ENCODE measurements at regions not wholly inside any gene's neighbourhood (a gene's known extent, or its start where the extent isn't known, plus 50 kb on each side); places are given as distances from the start of the nearest gene placed in this dataset.
"Not testable (repeated sequence)": the region's sequence is repeated elsewhere in the genome, so short reads cannot be mapped to it uniquely, and the experiment has no call there.

DNA sequence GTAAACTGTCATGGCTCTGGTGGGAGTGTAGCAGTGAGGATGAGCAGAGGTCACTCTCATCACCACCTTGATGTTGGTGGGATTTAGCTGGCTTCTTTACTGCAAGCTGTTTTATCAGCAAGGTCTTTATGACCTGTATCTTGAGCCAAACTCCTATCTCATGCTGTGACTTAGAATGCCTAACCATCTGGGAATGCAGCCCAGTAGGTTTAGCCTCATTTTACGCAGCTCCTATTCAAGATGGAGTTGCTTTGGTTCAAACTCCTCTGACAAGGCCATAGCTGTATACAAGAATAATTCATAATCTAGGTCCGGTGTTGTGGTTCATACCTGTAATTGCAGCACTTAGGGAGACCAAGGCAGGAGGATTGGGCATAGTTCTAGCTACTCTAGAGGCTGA is 85.1 kb downstream of the ARRDC3 start:
- no peaks in the 10 kb centered on the region for H3K36me3 Mint-ChIP-seq
- ATAC-seq (ENCODE audit: low read depth in 2 of 2) (no peak), DNase-seq (no peak)
- no peaks in the 10 kb centered on the region for H3K9me3 Mint-ChIP-seq
- peak overlapping the region in 2 of 6 donors; percentile 47 to 54 for H3K27ac Mint-ChIP-seq
- H3K4me1 Mint-ChIP-seq, result no peaks in the 10 kb centered on the region
- H3K27me3 Mint-ChIP-seq, result no peaks in the 10 kb centered on the region
- H3K4me3 Mint-ChIP-seq, result no peak overlapping the region

- no peak for DNase-seq
Measured at GRCh38 chr5:91296674-91297143, 86.4 kb downstream of the ARRDC3 start.

DNA sequence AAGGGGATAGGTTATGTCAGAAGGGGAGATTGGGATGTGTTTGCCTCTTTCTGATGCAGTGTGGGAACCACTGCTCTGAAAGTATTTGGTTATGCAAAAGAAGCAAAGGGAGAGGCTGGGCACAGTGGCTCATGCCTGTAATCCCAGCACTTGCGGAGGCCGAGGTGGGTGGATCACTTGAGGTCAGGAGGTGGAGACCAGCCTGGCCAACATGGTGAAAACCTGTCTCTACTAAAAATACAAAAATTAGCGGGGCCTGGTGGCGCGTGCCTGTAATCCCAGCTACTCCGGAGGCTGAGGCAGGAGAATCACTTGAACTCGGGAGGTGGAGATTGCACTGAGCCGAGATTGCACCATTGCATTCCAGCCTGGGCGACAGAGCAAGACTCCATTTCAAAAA is 87.0 kb downstream of the ARRDC3 start:
- H3K4me3 Mint-ChIP-seq; H3K9me3 Mint-ChIP-seq; H3K27me3 Mint-ChIP-seq; ATAC-seq (ENCODE audit: low read depth in 2 of 2); H3K27ac Mint-ChIP-seq; DNase-seq; H3K4me1 Mint-ChIP-seq; H3K36me3 Mint-ChIP-seq: not testable (repeated sequence)

More at GRCh38 chr5:91296674-91297143, 86.4 kb downstream of the ARRDC3 start:
- Mint-ChIP-seq H3K9me3 (no peaks in the 10 kb centered on the region), H3K36me3 (no peaks in the 10 kb centered on the region), H3K27me3 (no peaks in the 10 kb centered on the region), H3K4me3 (no peak overlapping the region), H3K4me1 (no peaks in the 10 kb centered on the region), H3K27ac (no peak overlapping the region)
- no peak for ATAC-seq (ENCODE audit: low read depth in 2 of 2)

GRCh38 chr5:91293131-91293530 is 90.0 kb downstream of the ARRDC3 start:
- no peaks in the 10 kb centered on the region for H3K9me3 Mint-ChIP-seq
- H3K36me3 Mint-ChIP-seq, result no peaks in the 10 kb centered on the region
- H3K4me1 Mint-ChIP-seq, result no peaks in the 10 kb centered on the region
- no peak overlapping the region for H3K27ac Mint-ChIP-seq
- no peak for DNase-seq
- H3K4me3 Mint-ChIP-seq, result no peak overlapping the region
- ATAC-seq (ENCODE audit: low read depth in 2 of 2), result no peak
- no peaks in the 10 kb centered on the region for H3K27me3 Mint-ChIP-seq

GRCh38 chr5:91291628-91292569 is 91.2 kb downstream of the ARRDC3 start:
- H3K4me3 Mint-ChIP-seq, result no peak overlapping the region
- no peaks in the 10 kb centered on the region for H3K9me3 Mint-ChIP-seq
- no peaks in the 10 kb centered on the region for H3K36me3 Mint-ChIP-seq
- no peak for ATAC-seq (ENCODE audit: low read depth in 2 of 2)
- no peak for DNase-seq
- H3K4me1 Mint-ChIP-seq, result no peaks in the 10 kb centered on the region
- H3K27ac Mint-ChIP-seq, result no peak overlapping the region
- no peaks in the 10 kb centered on the region for H3K27me3 Mint-ChIP-seq

GRCh38 chr5:91288118-91288916 is 94.8 kb downstream of the ARRDC3 start:
- peaks cover 1 to 13% (median 5%) of the 10 kb centered on the region in 7 donors for H3K9me3 Mint-ChIP-seq
- no peaks in the 10 kb centered on the region for H3K4me1 Mint-ChIP-seq
- H3K36me3 Mint-ChIP-seq, result peaks cover 0 to 7% of the 10 kb centered on the region in 2 donors
- ATAC-seq (ENCODE audit: low read depth in 2 of 2) (no peak), DNase-seq (no peak)
- no peaks in the 10 kb centered on the region for H3K27me3 Mint-ChIP-seq
- no peak overlapping the region for H3K4me3 Mint-ChIP-seq
- no peak overlapping the region for H3K27ac Mint-ChIP-seq

GRCh38 chr5:91285062-91285461 is 98.1 kb downstream of the ARRDC3 start:
- H3K27ac Mint-ChIP-seq; DNase-seq; H3K4me3 Mint-ChIP-seq; ATAC-seq (ENCODE audit: low read depth in 2 of 2); H3K27me3 Mint-ChIP-seq; H3K36me3 Mint-ChIP-seq: not testable (repeated sequence)
- Mint-ChIP-seq H3K9me3 (peaks cover 1 to 13% (median 5%) of the 10 kb centered on the region in 7 donors), H3K4me1 (peaks cover 7 to 12% (median 11%) of the 10 kb centered on the region in 3 donors)

DNA sequence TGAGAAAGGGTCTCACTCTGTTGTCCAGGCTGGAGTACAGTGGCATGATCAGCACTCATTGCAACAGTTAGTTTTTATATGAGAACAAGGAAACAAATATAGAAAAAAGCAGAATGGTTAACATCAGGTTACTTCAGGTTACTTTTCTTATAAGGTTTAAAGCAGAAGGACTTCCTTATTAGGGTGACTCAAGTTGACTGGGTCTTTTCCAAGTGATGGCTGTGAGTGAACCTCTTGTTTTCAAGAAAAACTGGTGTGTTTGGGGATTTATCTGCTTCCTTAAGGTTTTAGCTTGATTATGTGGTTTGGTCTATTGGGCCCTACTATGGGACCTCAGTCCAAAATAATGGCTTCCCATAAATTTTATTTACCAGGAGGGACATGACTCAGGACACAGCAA is 99.2 kb downstream of the ARRDC3 start:
- DNase-seq (no peak), ATAC-seq (ENCODE audit: low read depth in 2 of 2) (no peak)
- Mint-ChIP-seq H3K36me3 (peaks cover 0 to 7% of the 10 kb centered on the region in 2 donors), H3K4me3 (no peak overlapping the region), H3K27me3 (no peaks in the 10 kb centered on the region), H3K9me3 (peaks cover 1 to 13% (median 5%) of the 10 kb centered on the region in 7 donors), H3K27ac (no peak overlapping the region), H3K4me1 (peaks cover 17 to 21% (median 18%) of the 10 kb centered on the region in 3 donors)

DNA sequence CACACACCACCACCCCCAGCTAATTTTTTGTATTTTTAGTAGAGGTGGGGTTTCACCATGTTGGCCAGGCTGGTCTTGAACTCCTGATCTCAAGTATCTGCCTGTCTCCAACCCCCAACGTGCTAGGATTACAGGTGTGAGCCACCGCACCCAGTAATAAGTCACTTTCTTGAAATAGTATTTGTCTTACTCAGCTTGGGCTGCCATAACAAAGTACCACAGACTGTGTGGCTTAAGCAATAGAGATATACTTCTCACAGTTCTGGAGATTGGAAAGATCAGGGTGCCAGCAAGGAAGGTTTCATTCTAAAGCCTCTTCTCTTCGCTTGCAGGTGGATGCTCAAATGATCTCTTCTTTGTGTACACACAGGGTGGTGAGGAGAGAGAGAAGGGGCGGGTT is 99.8 kb downstream of the ARRDC3 start:
- DNase-seq, result no peak
- Mint-ChIP-seq H3K9me3 (peaks cover 1 to 13% (median 5%) of the 10 kb centered on the region in 7 donors), H3K27me3 (no peaks in the 10 kb centered on the region), H3K4me1 (peaks cover 17 to 21% (median 18%) of the 10 kb centered on the region in 3 donors), H3K36me3 (peaks cover 0 to 7% of the 10 kb centered on the region in 2 donors), H3K4me3 (peak overlapping the region in 1 of 8 donors; percentile 41), H3K27ac (peak overlapping the region in 1 of 6 donors; percentile 61)
- ATAC-seq (ENCODE audit: low read depth in 2 of 2), result no peak

DNA sequence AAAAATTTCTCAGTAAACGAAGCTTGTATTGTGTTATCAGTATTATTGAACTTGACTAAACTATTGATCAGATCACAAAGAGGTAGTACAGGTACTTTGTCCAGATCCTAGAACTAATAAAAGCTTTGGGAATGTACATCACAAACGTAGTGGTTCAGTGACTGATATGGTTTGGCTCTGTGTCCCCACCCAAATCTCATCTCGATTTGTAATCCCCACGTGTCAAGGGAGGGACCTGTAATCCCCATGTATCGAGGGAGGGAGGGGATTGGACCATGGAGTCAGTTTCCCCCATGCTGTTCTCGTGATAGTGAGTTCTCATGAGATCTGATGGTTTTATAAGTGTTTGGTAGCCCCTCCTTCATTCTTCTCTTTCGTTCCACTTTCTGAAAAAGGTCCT is 100.9 kb downstream of the ARRDC3 start:
- peak overlapping the region in 2 of 8 donors; percentile 6 to 89 for H3K4me3 Mint-ChIP-seq
- ATAC-seq (ENCODE audit: low read depth in 2 of 2) (no peak), DNase-seq (no peak)
- H3K36me3 Mint-ChIP-seq, result peaks cover 0 to 7% of the 10 kb centered on the region in 2 donors
- peaks cover 17 to 21% (median 18%) of the 10 kb centered on the region in 3 donors for H3K4me1 Mint-ChIP-seq
- H3K9me3 Mint-ChIP-seq, result peaks cover 1 to 13% (median 5%) of the 10 kb centered on the region in 7 donors
- peak overlapping the region in 2 of 6 donors; percentile 27 to 67 for H3K27ac Mint-ChIP-seq
- no peaks in the 10 kb centered on the region for H3K27me3 Mint-ChIP-seq

DNA sequence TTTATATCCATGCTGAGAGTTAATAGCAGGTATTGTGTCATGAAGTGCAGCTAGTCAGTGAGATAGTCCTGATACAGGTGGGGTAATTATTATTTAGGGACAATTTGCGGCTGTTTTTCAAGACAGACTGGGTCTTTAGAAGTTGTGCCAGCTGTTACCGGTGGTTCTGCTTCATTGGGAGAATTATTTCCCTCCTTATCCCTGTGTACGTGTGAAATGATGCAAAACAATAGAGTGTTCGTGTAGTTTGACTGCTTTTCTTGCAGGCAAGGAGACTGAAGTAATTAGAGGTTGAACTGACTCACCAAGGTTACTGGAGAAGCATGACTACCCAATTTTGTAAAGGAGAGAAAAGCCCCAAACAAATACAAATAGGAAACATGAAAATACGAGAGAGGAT is 101.7 kb downstream of the ARRDC3 start:
- ATAC-seq (ENCODE audit: low read depth in 2 of 2) (no peak), DNase-seq (no peak)
- H3K27me3 Mint-ChIP-seq, result peaks cover 0 to under 1% (median 0%) of the 10 kb centered on the region in 3 donors
- H3K4me1 Mint-ChIP-seq, result peaks cover 17 to 21% (median 18%) of the 10 kb centered on the region in 3 donors
- H3K27ac Mint-ChIP-seq, result peak overlapping the region in 2 of 6 donors; percentile 85 to 93
- H3K4me3 Mint-ChIP-seq, result peak overlapping the region in 7 of 8 donors; percentile 85 to 99 (median 90)
- H3K9me3 Mint-ChIP-seq, result peaks cover 1 to 13% (median 5%) of the 10 kb centered on the region in 7 donors
- peaks cover 0 to 7% of the 10 kb centered on the region in 2 donors for H3K36me3 Mint-ChIP-seq

GRCh38 chr5:91280362-91281269 is 102.5 kb downstream of the ARRDC3 start:
- peak overlapping the region; percentile 85 to 99 (median 90) for H3K4me3 Mint-ChIP-seq
- H3K27ac Mint-ChIP-seq, result peak overlapping the region; percentile 43 to 97 (median 88)
- DNase-seq (peak; percentile 65), ATAC-seq (ENCODE audit: low read depth in 2 of 2) (peak; percentile 73 to 80)
- peaks cover 1 to 13% (median 5%) of the 10 kb centered on the region in 7 donors for H3K9me3 Mint-ChIP-seq
- H3K36me3 Mint-ChIP-seq, result peaks cover 0 to 7% of the 10 kb centered on the region in 2 donors
- peaks cover 0 to 8% (median 0%) of the 10 kb centered on the region in 3 donors for H3K27me3 Mint-ChIP-seq
- peaks cover 17 to 21% (median 18%) of the 10 kb centered on the region in 3 donors for H3K4me1 Mint-ChIP-seq
